HG03469 (cell line): ENCODE measurements at regions not wholly inside any gene's neighbourhood (a gene's known extent, or its start where the extent isn't known, plus 50 kb on each side); places are given as distances from the start of the nearest gene placed in this dataset.

ENCODE experiments used
- ATAC-seq: cut with Tn5 transposase; IDR thresholded peaks from one replicate; pipeline ENCODE4 v1.9.1; 2021; ENCODE audit warnings: mild to moderate bottlenecking, moderate library complexity, moderate number of reproducible peaks; ENCODE audit not compliant: unreplicated experiment

DNA sequence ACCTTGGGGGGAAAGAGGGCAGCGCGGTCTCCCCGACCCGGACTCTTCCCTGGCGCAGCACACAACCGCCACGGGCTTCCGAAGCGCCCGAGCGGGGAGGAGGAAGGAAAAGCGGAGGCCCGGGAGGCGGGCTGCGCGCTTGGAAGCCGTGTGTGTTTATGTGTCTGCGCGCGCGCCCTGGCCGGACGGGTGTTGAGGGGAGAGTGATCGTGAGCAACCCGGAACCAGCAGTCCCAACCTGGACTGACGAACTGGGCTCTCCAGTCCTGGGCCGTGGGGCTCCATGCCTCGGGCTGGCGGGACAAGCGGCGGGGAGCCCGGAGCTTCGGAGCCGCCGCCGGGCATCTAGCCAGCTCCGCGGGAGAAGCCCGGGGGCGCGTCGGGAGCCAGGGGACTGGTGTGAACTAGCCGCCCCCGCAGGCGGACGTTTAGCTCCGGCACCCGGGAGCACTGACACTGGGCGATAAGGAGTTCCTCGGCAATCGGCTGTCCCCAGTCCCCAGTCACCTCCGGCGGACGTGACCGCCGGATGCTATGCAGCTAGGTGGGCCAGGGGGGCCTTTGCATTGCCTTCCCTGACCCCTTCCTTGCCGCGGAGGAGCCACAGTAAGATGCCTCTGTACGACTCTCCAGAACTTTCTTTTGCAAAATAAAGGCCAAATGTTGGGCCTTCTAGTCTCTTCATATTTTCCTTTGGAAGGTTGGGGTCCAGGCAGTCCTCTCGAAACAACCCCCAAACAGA is 74.8 kb upstream of the BCOR start:
- no peak for ATAC-seq

DNA sequence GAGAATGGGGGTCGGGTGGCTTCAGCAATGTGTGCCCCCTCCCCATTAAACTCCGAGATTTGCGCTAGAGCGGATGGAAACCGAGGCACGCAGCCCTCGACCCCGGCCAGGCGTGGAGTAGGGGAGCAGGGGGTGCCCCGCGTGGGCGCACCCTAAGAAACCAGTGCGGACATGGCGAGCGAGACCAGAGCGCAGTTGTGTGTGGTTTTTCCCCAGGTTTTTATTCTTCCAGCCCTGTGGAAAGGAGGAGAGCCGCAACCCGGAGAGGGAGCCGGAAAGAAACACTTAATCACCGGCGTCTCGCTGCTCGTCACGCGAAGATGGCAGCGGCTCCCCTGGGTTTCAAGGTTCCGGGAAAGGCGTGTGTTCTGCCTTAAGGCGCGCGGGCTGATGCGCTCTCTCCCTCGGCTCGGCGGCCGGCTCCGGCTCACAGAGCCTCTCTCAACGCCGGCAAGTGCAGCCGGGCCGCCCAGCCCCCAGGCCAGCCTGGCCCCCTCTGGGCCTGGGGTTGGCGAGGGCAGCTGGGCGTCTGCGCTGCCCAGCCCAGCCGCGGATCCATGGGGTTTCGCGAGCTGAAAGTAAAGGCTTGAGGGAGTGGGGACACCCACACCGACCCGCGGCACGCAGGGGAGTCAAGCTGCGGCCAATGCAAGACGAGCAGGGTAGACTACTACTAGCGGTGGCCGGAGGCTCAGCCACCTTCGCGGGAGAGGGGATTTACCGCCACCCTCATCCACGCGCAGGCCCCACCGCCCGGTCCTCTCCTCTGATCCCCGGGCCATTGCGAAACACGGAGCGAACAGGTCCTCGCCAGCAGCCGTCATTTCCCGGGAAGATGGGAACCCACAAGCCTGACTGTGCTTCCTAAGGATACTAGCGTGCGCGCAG is 74.0 kb upstream of the BCOR start:
- ATAC-seq, result no peak

DNA sequence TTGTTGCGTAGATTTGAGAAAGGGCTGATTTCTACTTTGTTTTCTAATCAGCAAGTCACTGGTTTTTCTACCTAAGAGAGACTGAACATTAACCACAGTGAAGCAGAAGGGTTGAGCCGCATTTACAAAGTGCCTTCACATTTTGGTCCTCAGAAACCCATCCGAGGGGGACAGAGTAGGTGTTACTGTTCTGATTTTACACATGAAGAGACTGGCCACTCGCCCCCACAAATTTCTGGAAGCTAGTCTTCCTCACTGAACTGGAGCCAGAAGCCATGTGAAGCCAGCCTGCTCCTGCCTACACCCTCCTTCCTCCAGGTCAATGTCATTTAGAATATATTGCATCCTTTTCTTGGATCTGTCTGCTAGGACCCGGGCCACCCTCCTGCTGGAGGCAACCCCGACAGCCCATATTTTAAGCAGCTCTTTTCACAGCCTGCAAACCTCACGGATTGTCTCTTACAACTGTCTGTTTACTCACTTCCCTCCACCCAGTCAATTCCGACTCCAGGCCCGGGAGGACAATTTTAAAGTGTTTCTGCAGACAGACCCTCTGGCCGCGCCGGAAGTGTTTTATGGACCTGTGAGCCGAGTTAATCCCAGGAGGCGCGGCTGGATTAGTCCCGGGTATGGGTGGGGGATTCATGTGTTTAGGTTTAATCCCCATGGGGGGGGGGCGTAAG is 73.2 kb upstream of the BCOR start:
- ATAC-seq, result no peak

DNA sequence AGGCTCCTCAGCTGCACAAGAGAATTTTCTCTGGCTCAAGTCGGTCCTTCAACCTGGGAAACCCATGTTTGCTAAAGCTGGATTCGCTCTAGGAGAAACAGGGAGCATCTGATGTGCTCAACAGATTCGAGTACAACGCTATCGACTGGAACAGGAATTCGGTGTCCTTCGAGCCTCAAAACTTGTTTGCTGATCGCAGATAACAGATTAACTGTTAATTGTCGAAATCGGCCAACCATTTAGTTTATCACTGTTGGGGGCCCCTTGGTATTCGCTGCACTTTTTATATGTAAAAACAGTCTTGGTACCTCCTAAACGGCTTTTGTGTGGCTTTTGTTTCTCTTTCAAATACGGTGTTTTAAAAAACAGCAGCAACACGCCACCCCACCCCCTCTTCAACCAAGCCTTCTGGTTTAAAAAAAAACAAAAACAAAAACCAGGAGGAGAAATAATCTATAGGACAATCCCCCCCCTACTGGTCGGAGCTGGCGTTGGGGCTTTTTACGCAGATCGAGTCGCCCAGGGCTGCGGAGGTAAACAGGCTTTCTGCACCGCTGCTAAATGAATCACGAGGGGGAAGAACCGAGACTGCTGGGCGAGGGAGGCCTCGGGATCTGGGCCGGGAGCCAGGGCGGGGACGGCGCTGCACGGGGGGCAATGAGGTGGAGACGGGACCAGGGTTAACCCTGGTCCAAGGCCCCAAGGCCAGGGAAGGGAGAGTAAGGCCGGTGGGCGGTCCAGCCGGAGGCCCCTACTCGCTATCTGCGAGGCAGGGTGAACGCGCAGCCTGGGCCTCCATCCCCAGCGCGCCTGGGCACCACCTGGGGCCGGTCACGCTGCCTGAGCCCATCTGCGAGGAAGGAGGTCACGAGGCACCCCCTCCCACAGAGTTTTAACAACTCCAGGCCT is 71.7 kb upstream of the BCOR start:
- ATAC-seq, result no peak

DNA sequence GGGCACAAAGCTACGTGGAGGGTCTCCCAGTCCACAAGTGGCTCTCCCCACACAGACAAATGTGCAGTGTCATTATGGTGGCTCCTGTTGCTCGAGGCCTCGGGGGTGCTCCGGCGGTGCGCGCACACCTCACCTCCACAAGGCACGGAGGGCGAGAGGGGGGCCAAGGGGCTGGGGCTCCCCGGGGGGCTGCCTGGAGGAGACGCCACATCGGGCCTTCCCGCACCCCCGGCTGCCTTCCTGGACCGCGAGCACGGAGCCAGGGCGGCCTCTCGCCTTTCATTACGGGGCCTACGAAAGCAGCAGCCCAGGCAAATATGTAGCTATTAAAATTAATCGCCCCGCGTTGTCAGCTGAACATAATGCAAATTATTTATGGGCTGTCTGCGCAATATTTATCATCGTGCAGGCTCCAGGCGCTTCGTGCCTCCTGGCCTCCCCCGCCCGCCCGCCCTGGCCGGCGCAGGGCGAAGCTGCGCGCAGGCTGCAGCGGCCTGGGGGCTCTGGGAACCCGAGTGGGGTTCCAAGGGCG is 70.8 kb upstream of the BCOR start:
- no peak for ATAC-seq

DNA sequence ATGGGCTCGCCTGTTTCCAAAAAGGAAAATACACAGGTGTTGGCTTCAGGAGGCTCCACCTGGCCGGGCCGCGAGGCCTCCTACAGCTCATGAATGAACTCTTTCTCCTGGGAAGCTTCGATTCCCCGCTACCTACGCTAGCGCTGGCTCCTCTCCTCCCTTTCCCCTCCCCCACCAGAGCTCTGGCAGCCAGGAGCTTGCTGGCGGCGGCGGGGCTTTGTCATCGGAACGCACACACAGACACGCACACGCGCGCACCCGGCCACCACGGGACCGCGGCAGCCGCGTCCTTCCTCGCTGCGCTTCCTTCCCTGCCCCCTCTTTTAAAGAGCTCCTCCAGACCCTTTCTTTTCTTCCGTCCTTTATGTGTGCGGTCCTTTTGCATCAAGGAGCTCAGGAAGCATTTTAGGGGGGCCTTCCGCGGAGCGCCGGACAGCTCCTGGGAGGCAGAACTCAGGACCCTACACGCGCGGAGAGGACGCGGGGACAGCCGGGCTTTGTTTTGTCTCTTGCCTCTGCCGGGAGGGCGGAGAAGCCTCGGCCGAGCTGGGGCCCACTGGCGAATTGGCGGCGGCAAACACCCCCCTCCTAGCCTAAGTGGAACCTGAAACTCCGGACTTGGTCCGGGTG is 70.2 kb upstream of the BCOR start:
- no peak for ATAC-seq

DNA sequence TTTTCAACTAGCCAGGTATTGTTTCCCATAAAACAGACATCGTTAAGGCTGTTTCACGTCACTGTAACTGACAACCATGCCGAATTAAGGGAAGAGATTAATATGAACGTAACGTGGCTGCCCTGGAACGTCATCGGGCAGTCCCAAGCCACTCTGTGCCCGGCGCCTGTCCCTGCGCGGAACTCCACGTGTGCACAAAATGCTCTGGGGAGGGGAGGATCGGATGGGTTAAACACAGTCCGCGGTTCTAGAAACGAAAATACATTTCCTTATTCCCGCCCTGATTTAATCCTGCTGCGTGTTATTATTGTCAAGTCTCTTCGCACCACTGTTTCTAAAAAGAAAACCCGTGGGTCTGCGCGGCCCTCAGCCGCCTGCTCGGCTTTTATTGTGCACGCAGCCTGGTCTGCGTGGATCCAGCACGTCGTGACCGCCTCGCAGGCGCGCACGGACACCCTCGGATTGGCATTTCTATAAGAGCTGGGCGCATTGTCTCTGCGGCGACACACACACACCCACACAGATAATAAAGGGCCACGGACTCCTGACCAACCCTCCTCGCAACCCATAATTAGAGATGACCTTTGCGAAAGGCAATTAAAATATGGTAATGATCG is 69.6 kb upstream of the BCOR start:
- ATAC-seq, result no peak

DNA sequence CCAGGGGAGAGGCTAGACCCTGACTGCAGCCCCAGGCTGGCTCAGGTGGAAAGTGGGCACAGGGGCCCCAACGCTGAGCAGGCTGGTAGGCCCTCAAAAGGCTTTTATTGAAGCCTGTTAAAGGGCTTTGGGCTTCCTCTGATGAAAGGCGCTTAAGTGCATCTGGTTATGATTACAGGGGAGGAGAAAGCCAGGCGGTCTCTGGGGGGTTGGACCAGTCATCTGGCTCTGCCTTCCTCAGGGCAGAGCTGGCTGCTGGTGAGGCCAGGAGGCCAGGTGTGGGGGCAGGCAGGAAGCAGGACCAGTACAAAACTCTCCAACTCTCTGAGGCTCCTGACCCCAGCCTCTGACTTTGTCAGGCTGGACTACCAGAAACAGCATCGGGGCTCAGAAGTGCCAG is 68.8 kb upstream of the BCOR start:
- no peak for ATAC-seq

DNA sequence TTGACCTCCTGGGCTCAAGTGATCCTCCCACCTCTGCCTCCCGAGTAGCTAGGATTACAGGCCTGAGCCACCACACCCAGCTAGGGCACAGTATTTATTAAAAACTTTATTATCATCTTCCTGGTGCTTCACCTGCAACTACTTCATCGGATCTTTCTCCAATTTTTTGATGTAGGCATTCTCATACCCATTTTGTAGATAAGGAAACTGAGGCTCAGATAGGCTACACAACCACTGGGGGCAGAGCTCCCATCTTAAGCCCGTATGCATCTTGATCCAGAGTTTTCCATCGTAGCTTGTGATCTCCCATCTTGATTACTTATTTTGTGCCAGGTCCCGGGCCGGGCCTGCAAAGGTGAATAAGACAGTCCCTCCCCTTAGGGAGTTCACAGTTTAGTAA is 68.1 kb upstream of the BCOR start:
- ATAC-seq, result no peak

DNA sequence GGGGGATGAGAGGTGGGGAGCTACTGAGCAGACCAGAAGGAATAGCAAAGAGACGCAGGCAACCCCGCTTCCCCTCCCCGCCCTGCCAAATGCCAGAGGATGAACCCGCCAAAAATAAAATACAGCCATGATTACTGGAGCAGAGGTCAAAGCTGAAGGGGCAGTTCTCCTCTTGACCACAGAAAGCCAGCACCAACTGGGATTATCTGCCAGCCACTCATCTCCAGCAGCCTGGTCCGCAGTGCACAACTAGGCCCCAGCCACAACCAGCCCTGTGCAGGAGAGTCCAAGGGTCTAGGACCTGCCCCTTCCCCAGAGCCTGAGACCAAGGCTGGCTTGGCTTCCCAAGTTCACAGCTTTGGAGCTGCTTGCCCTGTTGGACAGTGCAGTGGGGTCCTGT is 67.4 kb upstream of the BCOR start:
- ATAC-seq, result no peak

DNA sequence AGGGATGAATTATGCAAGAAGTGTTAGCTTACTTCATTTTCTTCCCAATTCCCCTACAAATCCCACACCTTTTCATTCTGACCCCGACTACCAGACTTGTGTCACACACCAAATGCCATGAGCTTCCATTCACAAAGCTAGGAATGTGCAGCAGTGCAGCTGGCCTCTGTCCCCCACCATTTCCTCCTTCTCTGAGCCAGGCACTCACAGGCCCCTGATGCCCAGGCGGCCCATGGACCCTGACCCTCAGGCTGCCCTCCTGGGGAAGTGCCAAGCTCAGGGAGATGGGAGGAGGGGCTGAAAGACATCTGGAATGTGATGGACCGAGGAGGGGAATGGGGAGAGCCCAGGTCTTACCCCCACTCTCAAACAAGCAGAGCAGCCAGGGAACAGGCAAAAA is 67.0 kb upstream of the BCOR start:
- ATAC-seq, result no peak

DNA sequence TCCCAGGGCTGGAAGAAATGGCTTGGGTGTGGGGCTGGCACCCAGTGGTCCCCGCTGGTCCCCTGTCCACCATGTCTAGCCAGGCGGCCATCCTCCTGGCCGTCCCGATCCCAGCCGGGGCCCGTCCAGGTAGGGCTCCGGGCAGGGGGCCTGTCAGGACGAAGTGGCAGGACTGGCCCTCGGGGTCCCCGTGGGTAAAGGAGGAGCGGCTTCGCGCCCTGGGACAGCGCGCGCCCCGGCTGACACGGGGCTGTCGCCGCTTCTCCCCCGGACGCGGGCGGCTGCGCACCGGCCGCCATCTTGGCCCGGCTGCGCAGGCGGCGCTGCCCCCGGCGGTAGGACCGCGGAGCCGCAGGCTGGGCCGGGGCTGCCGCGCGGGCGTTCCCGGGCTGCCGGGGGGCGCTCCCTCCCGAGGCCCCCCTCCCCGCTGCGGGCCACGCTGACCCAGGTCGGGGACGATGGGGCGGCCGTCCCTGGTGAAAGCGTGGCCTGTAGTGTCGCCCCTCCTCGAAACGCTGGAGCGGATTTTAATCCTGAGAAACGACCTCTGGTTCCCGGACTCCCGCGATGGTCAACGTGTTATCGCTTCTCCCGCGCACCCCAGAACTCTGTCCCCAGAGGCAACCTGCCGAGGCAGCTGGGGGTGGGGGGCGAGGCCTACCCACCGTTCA is 60.4 kb upstream of the BCOR start:
- no peak for ATAC-seq

DNA sequence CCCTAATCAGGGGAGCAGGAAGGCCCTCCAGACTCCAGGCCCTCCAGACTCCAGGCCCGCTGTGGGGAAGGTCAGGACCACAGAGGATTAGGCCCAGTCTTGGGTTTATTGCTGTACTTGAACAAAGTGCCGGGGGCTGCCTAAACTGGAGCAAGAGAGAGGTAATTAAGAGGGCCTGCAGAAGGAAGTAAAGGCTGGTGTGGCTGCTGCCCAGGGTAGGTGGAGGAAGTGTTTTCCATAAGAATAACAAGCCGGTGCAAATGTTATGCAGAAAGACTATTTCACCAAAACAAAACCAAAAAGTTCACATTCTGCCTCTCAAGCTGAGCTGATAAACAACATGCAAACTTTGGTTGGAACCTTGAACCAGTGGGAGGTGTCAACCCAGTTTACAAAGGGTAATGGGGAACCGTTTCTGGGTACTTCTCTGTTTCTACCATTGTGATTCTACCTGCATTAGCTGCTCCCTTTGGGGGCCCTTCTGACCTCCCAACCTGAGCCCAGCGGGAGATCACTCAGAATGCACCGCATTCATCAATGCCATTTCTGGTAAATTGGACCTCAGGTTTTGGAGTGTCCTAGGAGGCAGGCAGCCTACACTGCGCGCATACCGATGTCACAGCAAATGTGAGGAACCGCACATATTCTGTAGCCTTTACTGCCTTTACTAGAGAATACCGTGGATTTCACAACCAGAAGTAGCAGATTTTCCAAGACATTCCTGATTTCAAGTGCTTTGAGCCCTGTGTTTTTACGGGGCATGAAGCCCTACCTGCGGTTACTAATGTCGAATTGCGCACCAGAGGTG is 59.7 kb upstream of the BCOR start:
- no peak for ATAC-seq

DNA sequence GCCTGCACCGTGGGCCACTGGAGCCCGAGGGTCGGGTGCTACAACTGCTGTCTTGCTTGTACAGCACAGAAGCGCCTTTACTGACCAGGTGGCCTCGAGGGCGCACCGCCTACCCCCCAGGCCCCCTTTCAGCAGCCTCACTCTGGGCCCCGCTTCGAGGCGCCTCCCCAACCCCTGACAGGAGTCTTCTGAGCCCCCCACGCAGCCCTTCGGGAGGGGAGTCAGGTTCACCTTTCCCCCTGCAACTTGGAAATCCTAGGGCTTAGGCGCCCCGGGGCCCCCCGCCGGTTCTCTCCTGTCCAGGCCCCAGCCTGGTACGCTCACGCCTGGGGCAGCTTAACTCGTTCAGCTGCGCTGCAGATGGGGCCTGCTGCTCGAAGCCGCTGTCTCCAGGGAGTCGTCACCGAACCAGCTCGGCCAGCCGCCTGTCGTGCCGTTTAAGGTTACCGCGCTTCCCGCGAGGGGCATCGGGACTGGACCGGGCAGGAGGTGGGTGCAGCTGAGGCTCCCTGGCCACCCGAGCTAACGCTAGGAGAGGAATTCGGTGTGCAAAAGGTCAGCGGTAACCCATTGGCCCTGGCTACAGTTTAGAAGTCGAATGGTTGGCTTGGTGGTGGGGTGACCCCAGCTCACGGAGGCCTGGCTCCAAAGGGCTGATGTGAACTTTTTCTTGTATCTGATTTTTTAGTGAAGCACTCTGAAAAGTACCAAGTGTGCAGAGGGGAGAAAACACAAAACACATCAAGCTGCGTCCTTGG is 58.9 kb upstream of the BCOR start:
- no peak for ATAC-seq

DNA sequence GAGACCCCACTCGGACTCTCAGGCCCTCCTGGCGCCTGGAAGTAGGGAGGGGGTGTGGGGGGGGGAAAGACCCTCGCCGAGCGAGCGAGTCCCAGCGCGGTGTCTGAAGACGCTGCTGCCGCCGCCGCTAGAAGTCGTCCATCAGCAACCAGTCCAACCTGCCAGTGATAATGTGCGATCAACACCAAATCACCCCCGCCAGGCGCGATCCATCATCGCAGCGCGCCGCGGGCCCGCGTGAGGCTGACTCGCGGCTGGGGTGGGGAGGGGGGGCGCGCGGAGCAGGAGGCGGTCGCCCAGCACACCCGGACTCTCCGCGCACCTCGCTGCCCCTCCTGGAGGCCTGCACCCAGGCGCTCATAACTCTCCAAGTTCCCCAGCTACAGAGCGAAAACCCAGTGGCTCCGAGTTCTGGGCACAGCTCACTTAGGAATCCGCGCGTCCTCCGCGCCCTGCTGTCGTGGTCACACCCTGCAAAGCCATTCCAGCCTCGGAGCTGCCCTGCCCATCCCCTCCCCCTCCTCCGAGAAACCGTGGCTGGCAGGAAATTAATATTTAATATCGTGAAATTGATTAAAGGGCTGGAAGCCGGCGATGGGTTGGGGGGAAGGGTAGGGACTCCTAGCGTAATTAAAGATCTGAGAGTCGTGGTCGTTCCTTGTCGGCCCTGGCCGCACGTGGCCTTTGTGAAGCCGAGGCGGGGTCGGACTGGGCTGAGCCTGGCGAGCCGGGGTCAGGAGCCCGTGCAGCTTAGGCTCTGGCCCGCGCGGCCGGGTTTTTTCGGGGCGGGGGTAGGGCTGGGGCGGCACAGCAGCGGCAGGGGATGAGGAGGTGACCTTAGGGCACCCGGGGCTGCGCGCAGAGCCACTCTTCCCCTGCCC is 58.1 kb upstream of the BCOR start:
- ATAC-seq, result no peak

DNA sequence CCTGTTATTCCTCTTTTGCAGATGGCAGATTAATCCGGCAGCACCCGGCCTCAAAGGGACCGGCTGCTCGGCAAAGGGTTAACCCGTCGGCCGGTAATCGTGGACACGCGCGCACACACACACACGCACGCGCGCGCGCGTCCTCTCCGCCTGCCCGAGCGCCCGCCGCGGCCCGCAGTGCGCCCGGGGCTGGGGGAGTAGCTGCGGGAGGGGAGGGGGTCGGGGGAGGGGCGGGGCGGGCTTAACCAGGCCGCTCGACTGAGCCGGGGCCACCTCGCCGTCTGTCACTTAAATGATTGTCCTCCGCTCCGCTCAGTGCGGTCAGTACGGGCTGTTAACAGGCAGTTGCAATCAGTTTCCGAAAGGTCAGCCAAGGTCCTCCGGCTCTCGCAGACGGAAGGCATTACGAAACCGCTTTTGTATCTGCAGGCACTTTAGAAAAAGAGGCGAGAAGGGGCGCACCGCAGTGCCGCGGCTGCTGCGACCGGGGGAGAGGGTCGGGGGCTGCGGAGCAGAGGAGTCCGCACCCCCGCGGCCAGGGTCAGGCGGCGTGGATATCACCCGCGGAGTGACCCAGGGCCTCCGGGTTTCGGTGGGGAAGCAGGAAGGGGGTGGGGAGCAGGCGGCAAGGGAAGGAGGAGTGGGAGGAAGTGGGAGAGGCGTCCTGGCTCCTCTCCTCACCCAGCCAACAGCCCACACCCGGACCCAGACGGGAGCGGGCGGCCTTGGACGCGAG is 57.3 kb upstream of the BCOR start:
- ATAC-seq, result no peak
